ENCODE measurements at regions not wholly inside any gene's neighbourhood (a gene's known extent, or its start where the extent isn't known, plus 50 kb on each side); places are given as distances from the start of the nearest gene placed in this dataset.
A peak's percentile ranks its signal among the peaks of the same experiment; 100 is the strongest.

DNA sequence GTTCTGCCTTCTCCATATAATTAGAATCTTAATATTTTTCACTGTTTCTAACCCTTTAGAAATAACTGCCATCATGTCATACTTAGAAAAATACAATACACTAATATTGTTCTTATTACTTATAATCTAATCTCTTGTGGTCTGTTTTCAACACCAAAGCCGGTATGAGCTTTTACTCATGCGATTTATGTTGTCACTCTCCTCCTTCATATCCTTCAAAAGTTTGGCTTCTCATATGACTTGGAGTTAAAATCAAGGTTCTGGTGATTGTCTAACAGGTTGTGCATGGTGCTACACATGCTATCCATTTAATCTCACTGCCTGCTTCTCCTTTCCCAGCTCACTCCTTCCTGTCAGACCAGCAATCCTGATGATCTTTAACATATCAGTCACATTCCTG, 1392.9 kb downstream of the ARAP2 start:
- H3K4me3 ChIP-seq, result no peak overlapping the region
- no peaks in the 10 kb centered on the region for H3K9me3 ChIP-seq
- no peaks in the 10 kb centered on the region for H3K36me3 ChIP-seq
- intact Hi-C loops (cut with DNase I; ENCODE audit: low total_unique reads), result no loop called here
- 40 to 79% (median 50%) methylated on average over 2 of the region's 2 CpGs for WGBS, 5 donors
- H3K27me3 ChIP-seq, result no peaks in the 10 kb centered on the region
- no peaks in the 10 kb centered on the region for H3K4me1 ChIP-seq
- TF ChIP-seq POLR2AphosphoS5 (IDR thresholded peaks at IDR 0.05), result no peak
- TF ChIP-seq EP300 (IDR thresholded peaks at IDR 0.05), result no peak
- no peak for TF ChIP-seq POLR2A (IDR thresholded peaks at IDR 0.05)
- no peak for TF ChIP-seq CTCF (IDR thresholded peaks at IDR 0.05)
- DNase-seq, result no peak
- H3K27ac ChIP-seq, result no peak overlapping the region

- intact Hi-C loops (cut with DNase I; ENCODE audit: low total_unique reads), result no loop called here
- Histone ChIP-seq H3K27me3 (no peaks in the 10 kb centered on the region), H3K27ac (no peak overlapping the region), H3K9me3 (no peaks in the 10 kb centered on the region), H3K36me3 (no peaks in the 10 kb centered on the region), H3K4me3 (no peak overlapping the region), H3K4me1 (no peaks in the 10 kb centered on the region)
- TF ChIP-seq POLR2A (IDR thresholded peaks at IDR 0.05), result no peak
- no peak for DNase-seq
- WGBS, 5 donors, result 29 to 85% (median 75%) methylated on average over 1 of the region's 1 CpG
Observed at GRCh38 chr4:34854451-34854850, 1389.9 kb downstream of the ARAP2 start.

- WGBS, 5 donors, result 24 to 32% (median 29%) methylated on average over 4 of the region's 4 CpGs
- TF ChIP-seq POLR2A (IDR thresholded peaks at IDR 0.05) (no peak), POLR2AphosphoS5 (IDR thresholded peaks at IDR 0.05) (no peak), EP300 (IDR thresholded peaks at IDR 0.05) (no peak), CTCF (IDR thresholded peaks at IDR 0.05) (no peak)
- H3K9me3 ChIP-seq, result no peaks in the 10 kb centered on the region
- no peak overlapping the region for H3K27ac ChIP-seq
- DNase-seq, result no peak
- intact Hi-C loops (cut with DNase I; ENCODE audit: low total_unique reads), result no loop called here
- no peak overlapping the region for H3K4me3 ChIP-seq
- H3K27me3 ChIP-seq, result no peaks in the 10 kb centered on the region
- no peaks in the 10 kb centered on the region for H3K36me3 ChIP-seq
- no peaks in the 10 kb centered on the region for H3K4me1 ChIP-seq
Observed at GRCh38 chr4:34861666-34862065, 1382.6 kb downstream of the ARAP2 start.

DNA sequence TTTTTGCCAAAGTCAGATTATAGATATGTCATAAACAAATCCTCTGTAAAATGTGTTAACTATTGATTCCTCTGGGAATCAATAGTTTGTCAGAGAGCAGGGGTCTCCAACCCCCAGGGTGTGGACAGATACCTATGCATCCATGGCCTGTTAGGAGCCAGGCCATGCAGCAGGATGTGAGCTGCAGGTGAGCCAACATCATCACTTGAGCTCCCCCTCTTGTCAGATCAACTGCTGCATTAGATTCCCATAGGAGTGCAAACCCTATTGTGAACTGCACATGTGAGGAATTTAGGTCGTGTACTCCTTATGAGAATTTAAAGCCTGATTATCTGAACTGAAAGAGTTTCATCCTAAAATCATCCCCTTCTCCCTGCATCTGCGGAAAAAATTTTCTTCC, 1365.4 kb downstream of the ARAP2 start:
- Histone ChIP-seq H3K4me1 (no peaks in the 10 kb centered on the region), H3K9me3 (peaks cover 0 to 6% (median 3%) of the 10 kb centered on the region in 4 donors), H3K36me3 (no peaks in the 10 kb centered on the region), H3K27ac (no peak overlapping the region), H3K4me3 (no peak overlapping the region), H3K27me3 (no peaks in the 10 kb centered on the region)
- intact Hi-C loops (cut with DNase I; ENCODE audit: low total_unique reads), result no loop called here
- no peak for TF ChIP-seq POLR2AphosphoS5 (IDR thresholded peaks at IDR 0.05)
- no peak for TF ChIP-seq EP300 (IDR thresholded peaks at IDR 0.05)
- no peak for TF ChIP-seq CTCF (IDR thresholded peaks at IDR 0.05)
- no peak for TF ChIP-seq POLR2A (IDR thresholded peaks at IDR 0.05)
- 38 to 71% (median 61%) methylated on average over 2 of the region's 2 CpGs for WGBS, 5 donors
- DNase-seq, result peak in 1 of 2 donors; percentile 4

DNA sequence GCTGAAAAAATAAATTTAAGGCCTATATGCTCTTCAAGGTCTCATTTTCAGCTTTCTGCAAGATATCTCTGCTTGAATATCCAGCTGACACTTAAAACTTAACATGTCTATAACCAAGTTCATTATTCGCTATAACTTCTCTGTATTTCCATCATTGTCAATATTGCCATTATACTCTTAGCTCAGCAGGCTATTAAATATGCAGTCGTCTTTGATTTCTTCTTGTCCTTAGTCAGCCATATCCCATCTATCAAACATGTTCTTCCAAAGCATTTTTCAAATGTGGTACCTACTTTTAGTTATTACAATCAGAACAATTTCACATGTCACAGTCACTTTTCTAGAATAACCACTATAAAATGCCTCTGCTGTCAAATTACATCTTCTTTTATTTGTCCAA, 1364.1 kb downstream of the ARAP2 start:
- Histone ChIP-seq H3K4me3 (no peak overlapping the region), H3K27me3 (no peaks in the 10 kb centered on the region), H3K9me3 (no peaks in the 10 kb centered on the region), H3K27ac (no peak overlapping the region), H3K36me3 (no peaks in the 10 kb centered on the region), H3K4me1 (no peaks in the 10 kb centered on the region)
- WGBS, 5 donors, result 61 to 89% (median 85%) methylated on average over 2 of the region's 2 CpGs
- intact Hi-C loops (cut with DNase I; ENCODE audit: low total_unique reads), result no loop called here
- no peak for DNase-seq
- TF ChIP-seq EP300 (IDR thresholded peaks at IDR 0.05) (no peak), POLR2AphosphoS5 (IDR thresholded peaks at IDR 0.05) (no peak), CTCF (IDR thresholded peaks at IDR 0.05) (no peak), POLR2A (IDR thresholded peaks at IDR 0.05) (no peak)

Data from stomach (tissue), 8 donors.